ENCODE measurements at regions not wholly inside any gene's neighbourhood (a gene's known extent, or its start where the extent isn't known, plus 50 kb on each side); places are given as distances from the start of the nearest gene placed in this dataset.

- ATAC-seq (no peak), FAIRE-seq (no peak), DNase-seq (ENCODE audit: low read depth in 1 of 2, low spot score in 1 of 2) (no peak)
- TF ChIP-seq CEBPB (IDR thresholded peaks at IDR 0.05) (no peak), CBX2 (IDR thresholded peaks at IDR 0.05; ENCODE audit: borderline replicate concordance, low read depth) (no peak), JUN (IDR thresholded peaks at IDR 0.05) (no peak), ZFP36 (IDR thresholded peaks at IDR 0.05; ENCODE audit: borderline replicate concordance, partially characterized antibody) (no peak), POLR2A (IDR thresholded peaks at IDR 0.05; ENCODE audit: low read length) (no peak), PBX3 (IDR thresholded peaks at IDR 0.05) (no peak), HDAC2 (IDR thresholded peaks at IDR 0.05) (no peak), CHD4 (IDR thresholded peaks at IDR 0.05; ENCODE audit: borderline replicate concordance) (no peak), FOSB (CRISPR knock-in tag; IDR thresholded peaks at IDR 0.05) (no peak), HOXA7 (CRISPR knock-in tag; IDR thresholded peaks at IDR 0.05) (no peak), NFE2L2 (conservative IDR thresholded peaks at IDR 0.05; ENCODE audit: low read length) (no peak), REST (IDR thresholded peaks at IDR 0.05) (no peak)
- Histone ChIP-seq H3K4me2 (no peak overlapping the region), H3K4me3 (no peak overlapping the region), H3K4me1 (no peaks in the 10 kb centered on the region), H3K9me3 (no peaks in the 10 kb centered on the region), H3K27ac (no peak overlapping the region)
- ChIA-PET CTCF (no interaction called here), POLR2A (no interaction called here)
- WGBS (ENCODE audit: missing lambda C conversion rate), result 14% methylated on average over 1 of the region's 1 CpG
Measured at GRCh38 chr2:155517362-155517761, 815.2 kb downstream of the NR4A2 start.

DNA sequence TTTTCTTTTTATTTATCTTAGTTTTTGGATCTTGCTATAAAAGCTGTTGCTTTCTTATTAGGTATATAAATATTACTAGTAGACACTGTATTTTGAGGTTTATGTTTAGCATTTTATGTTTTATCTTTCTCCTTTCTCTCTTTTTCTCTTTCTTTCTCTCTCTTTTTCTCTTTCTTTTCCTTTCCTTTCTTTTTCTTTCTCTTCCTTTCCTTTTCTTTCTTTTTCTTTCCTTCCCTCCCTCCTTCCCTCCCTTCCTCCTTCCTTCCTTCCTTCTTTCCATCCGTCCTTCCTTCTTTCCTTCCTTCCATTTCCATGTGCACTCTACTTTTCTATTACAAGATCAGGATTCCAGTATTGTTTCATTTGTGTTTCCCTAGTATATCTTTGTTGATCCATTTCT is 814.8 kb downstream of the KCNJ3 start:
- no peaks in the 10 kb centered on the region for H3K9me3 ChIP-seq
- no peak for FAIRE-seq
- H3K4me2 ChIP-seq, result no peak overlapping the region
- ATAC-seq, result no peak
- H3K4me3 ChIP-seq, result no peak overlapping the region
- ChIA-PET CTCF (no interaction called here), POLR2A (no interaction called here)
- WGBS (ENCODE audit: missing lambda C conversion rate), result 29% methylated on average over 1 of the region's 1 CpG
- TF ChIP-seq USF2 (IDR thresholded peaks at IDR 0.05), result no peak
- TF ChIP-seq RAD21 (conservative IDR thresholded peaks at IDR 0.05 in 1 of 2, IDR thresholded peaks at IDR 0.05 in 1 of 2), result no peak
- TF ChIP-seq RFX5 (IDR thresholded peaks at IDR 0.05), result no peak
- no peak for DNase-seq (ENCODE audit: low read depth in 1 of 2, low spot score in 1 of 2)
- no peaks in the 10 kb centered on the region for H3K4me1 ChIP-seq
- no peak overlapping the region for H3K27ac ChIP-seq

- no peak overlapping the region for H3K27ac ChIP-seq
- no peak for ATAC-seq
- WGBS (ENCODE audit: missing lambda C conversion rate), result 3% methylated on average over 2 of the region's 2 CpGs
- TF ChIP-seq HOXB13 (CRISPR knock-in tag; IDR thresholded peaks at IDR 0.05; ENCODE audit: low read depth) (no peak), JUN (IDR thresholded peaks at IDR 0.05) (no peak), EP300 (IDR thresholded peaks at IDR 0.05) (no peak), NFE2L2 (conservative IDR thresholded peaks at IDR 0.05; ENCODE audit: low read length) (no peak), EHF (CRISPR knock-in tag; IDR thresholded peaks at IDR 0.05) (no peak), KDM5A (IDR thresholded peaks at IDR 0.05) (no peak)
- ChIA-PET POLR2A (no interaction called here), CTCF (no interaction called here)
- H3K9me3 ChIP-seq, result no peaks in the 10 kb centered on the region
- FAIRE-seq, result no peak
- H3K4me1 ChIP-seq, result no peaks in the 10 kb centered on the region
- DNase-seq (ENCODE audit: low read depth in 1 of 2, low spot score in 1 of 2), result no peak
- no peak overlapping the region for H3K4me3 ChIP-seq
- H3K4me2 ChIP-seq, result no peak overlapping the region
Measured at GRCh38 chr2:155502766-155503165, 804.3 kb downstream of the KCNJ3 start.

Measured in A549 (cell line).